Lower leg skin (tissue), 4 donors: ENCODE measurements at regions not wholly inside any gene's neighbourhood (a gene's known extent, or its start where the extent isn't known, plus 50 kb on each side); places are given as distances from the start of the nearest gene placed in this dataset.

ENCODE experiments used
- DNase-seq, 2 donors: peaks; one replicate each; pipeline ENCODE4 v3.0.0-alpha.2; 2019; ENCODE audit warnings: low spot score in 2 of 2
- H3K4me3 ChIP-seq: fragments of 200-600 bp; sonication (generic); 2 replicates; pipeline ENCODE4 v1.5.1; 2017; ENCODE audit warnings: mild to moderate bottlenecking, low read depth; ENCODE audit not compliant: poor library complexity, severe bottlenecking
- POLR2A ChIP-seq, 2 donors: fragments of 450-650 bp; IDR thresholded peaks; one replicate each; pipeline ENCODE4 v1.6.1; 2016 to 2017; ENCODE audit warnings: antibody characterized with exemption in 2 of 2, mild to moderate bottlenecking in 1 of 2, moderate library complexity in 1 of 2
- WGBS, 2 donors: methylation state at CpG; one replicate each; pipeline ENCODE4 v1.1.5; 2018; 5-methylcytosine and 5-hydroxymethylcytosine counted together
- intact Hi-C: fragments of 100-400 bp; cut with DNase I; formaldehyde crosslinking; loops from one replicate; pipeline ENCODE4 v1.15.0; 2023; ENCODE audit warnings: low total_unique reads
- TF ChIP-seq, protein P1 (sequence below), 3 donors: fragments of 450-650 bp; IDR thresholded peaks; one replicate each; pipeline ENCODE4 v1.5.1; 2016; ENCODE audit warnings: antibody characterized with exemption in 3 of 3, mild to moderate bottlenecking in 3 of 3, moderate library complexity in 2 of 3

DNA sequence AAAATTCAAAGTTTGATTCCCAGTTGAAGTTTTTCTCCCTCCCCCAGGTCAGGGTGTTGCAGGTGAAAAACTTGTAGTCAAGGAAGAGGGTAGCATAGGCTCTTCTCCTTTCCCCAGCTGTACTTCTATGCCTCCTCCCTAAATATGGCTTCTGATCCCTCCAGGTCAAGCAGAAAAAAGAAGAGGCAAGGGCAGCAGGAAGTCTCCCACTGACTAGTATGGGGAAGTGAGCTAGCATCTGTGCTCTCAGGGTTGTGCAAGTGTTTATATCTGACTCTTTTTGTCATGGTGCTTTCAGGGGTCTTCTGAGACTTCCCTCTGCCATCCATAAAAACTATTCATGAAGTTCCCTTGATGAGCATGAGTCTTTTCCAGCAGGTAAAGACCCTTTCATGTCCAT is 76.0 kb downstream of the ATPSCKMT start:
- no peak for DNase-seq
- intact Hi-C loops: no loop called here
- no peak for TF ChIP-seq POLR2A (IDR thresholded peaks at IDR 0.05)
- TF ChIP-seq, protein P1, sequence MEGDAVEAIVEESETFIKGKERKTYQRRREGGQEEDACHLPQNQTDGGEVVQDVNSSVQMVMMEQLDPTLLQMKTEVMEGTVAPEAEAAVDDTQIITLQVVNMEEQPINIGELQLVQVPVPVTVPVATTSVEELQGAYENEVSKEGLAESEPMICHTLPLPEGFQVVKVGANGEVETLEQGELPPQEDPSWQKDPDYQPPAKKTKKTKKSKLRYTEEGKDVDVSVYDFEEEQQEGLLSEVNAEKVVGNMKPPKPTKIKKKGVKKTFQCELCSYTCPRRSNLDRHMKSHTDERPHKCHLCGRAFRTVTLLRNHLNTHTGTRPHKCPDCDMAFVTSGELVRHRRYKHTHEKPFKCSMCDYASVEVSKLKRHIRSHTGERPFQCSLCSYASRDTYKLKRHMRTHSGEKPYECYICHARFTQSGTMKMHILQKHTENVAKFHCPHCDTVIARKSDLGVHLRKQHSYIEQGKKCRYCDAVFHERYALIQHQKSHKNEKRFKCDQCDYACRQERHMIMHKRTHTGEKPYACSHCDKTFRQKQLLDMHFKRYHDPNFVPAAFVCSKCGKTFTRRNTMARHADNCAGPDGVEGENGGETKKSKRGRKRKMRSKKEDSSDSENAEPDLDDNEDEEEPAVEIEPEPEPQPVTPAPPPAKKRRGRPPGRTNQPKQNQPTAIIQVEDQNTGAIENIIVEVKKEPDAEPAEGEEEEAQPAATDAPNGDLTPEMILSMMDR (IDR thresholded peaks at IDR 0.05): no peak
- no peak overlapping the region for H3K4me3 ChIP-seq

DNA sequence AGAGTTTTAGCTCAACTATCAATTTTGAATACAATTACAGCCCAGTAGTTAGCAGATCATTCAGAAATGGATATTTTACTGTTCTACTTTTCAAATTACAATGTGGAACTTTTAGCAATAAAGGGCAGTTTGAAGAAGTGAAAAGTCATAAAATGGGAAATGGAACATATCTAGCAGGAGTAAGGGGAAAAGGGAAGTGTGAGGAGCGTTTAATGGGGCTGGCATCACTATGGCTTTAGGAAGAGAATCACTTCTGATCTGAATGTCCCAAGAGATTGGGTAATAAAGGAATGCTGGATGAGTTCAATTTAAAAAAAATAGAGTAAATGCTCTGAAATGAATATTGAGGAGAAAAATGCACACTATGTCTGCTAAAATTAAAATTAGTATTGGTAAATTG is 77.4 kb downstream of the ATPSCKMT start:
- intact Hi-C loops: no loop called here
- no peak for TF ChIP-seq POLR2A (IDR thresholded peaks at IDR 0.05)
- TF ChIP-seq, protein P1 (IDR thresholded peaks at IDR 0.05): no peak
- 59 to 63% methylated on average over 1 of the region's 1 CpG for WGBS, 2 donors
- DNase-seq: no peak
- no peak overlapping the region for H3K4me3 ChIP-seq

DNA sequence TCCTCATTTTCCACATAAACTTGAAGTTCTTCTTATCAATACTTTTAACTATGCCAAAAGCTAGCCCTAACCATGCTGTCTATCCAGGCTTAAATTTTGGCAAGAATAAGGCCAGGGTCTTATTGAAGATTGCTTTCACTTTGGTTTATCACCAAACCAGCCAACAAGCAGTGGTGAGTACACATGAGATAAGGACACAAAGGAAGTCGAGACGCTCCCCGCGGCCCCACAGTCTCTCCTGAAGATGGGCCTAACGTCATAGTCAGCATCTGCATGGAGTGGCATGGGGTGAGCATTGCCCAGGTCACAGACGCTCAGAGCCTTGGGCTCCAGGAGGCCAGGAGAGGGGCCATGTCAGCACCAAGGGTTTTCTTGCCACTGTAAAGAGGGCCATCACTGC is 80.3 kb downstream of the ATPSCKMT start:
- TF ChIP-seq POLR2A (IDR thresholded peaks at IDR 0.05): no peak
- TF ChIP-seq, protein P1 (IDR thresholded peaks at IDR 0.05): no peak
- H3K4me3 ChIP-seq: no peak overlapping the region
- intact Hi-C loops: no loop called here
- WGBS, 2 donors: 86 to 93% methylated on average over 6 of the region's 6 CpGs
- DNase-seq: no peak

DNA sequence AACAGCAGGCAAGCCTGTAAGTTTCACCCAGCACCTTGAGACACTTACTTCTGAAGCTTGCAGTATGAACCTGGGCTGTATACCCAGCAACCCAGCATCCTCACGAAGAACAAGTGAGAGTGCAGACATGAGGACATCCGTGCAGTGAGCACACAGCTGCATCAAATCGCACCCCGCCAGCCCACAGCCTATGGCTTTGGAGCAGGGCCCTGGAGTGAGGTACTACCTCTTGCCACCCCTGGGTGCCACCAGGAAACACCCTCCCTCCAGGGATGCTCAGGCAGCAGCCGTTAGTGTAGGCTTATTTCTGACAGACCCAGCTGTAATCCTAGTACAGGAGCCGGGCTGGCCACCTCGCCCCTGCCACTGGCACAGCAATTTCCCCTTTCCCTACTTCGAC is 81.4 kb downstream of the ATPSCKMT start:
- no peak for DNase-seq
- H3K4me3 ChIP-seq: no peak overlapping the region
- 76 to 78% methylated on average over 7 to 8 of the region's 8 CpGs for WGBS, 2 donors
- intact Hi-C loops: no loop called here
- TF ChIP-seq, protein P1 (IDR thresholded peaks at IDR 0.05): no peak
- no peak for TF ChIP-seq POLR2A (IDR thresholded peaks at IDR 0.05)

DNA sequence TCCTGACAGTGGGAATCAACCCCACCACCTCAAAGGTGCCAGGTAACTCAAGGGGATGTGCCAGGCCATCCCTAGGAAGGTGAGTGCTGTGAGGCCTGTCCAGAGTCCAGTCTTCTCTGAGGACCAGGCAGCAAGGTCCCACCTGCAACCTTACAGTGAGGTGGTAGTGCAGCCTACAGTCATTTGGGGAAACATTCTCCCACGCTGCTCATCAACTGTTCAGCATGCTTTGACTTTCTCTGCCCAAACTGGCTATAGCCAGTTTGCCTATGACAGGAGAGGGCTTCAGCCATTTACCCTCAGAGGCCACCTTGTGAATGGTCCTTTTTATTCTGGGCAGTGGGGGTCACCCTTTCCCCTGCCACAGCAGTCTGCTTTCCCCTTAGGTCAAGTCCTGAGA is 81.9 kb downstream of the ATPSCKMT start:
- intact Hi-C loops: no loop called here
- DNase-seq: no peak
- WGBS, 2 donors: 82 to 100% methylated on average over 1 of the region's 1 CpG
- TF ChIP-seq POLR2A (IDR thresholded peaks at IDR 0.05): no peak
- TF ChIP-seq, protein P1 (IDR thresholded peaks at IDR 0.05): no peak
- no peak overlapping the region for H3K4me3 ChIP-seq

DNA sequence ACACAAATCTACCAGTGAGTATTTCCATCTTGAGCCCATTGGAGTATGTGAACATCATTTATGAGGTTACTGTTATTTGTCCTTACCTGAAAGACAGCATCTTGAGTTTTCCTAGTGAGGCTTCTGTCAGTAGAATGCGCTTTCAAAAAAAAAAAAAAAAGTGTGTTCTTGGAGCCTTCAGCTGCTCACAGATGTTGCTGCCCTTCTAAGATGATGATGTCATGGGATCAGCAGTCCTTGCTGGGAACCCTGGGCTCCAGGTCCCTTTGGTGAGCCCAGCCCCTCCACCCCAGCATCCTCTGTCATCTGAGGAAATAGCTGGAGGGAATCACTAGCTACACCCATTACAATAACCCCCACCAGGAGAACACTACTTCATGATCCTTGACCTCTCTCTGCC is 83.3 kb downstream of the ATPSCKMT start:
- no peak overlapping the region for H3K4me3 ChIP-seq
- intact Hi-C loops: no loop called here
- no peak for TF ChIP-seq POLR2A (IDR thresholded peaks at IDR 0.05)
- TF ChIP-seq, protein P1 (IDR thresholded peaks at IDR 0.05): no peak
- 82 to 86% methylated on average over 1 of the region's 1 CpG for WGBS, 2 donors
- no peak for DNase-seq
